GM21447 (cell line): ENCODE measurements at regions not wholly inside any gene's neighbourhood (a gene's known extent, or its start where the extent isn't known, plus 50 kb on each side); places are given as distances from the start of the nearest gene placed in this dataset.
A peak's percentile ranks its signal among the peaks of the same experiment; 100 is the strongest.
"Not testable (repeated sequence)": the region's sequence is repeated elsewhere in the genome, so short reads cannot be mapped to it uniquely, and the experiment has no call there.

Experiments used
- ATAC-seq: cut with Tn5 transposase; IDR thresholded peaks from one replicate; pipeline ENCODE4 v1.9.1; 2021; ENCODE audit not compliant: unreplicated experiment

- ATAC-seq: no peak
Measured at GRCh38 chr12:88366101-88366500, 214.2 kb downstream of the KITLG start.

GRCh38 chr12:88367231-88367630, 213.0 kb downstream of the KITLG start:
- ATAC-seq: no peak

GRCh38 chr12:88368077-88368476, 212.2 kb downstream of the KITLG start:
- ATAC-seq: not testable (repeated sequence)

GRCh38 chr12:88371416-88372183, 208.7 kb downstream of the KITLG start:
- ATAC-seq: no peak

GRCh38 chr12:88375306-88376305, 204.7 kb downstream of the KITLG start:
- no peak for ATAC-seq

- ATAC-seq: no peak
Measured at GRCh38 chr12:88377973-88378372, 202.3 kb downstream of the KITLG start.

- ATAC-seq: no peak
Measured at GRCh38 chr12:88381466-88381865, 198.8 kb downstream of the KITLG start.

- ATAC-seq: no peak
Measured at GRCh38 chr12:88383405-88383804, 196.9 kb downstream of the KITLG start.

- ATAC-seq: peak; percentile 40
Measured at GRCh38 chr12:88388566-88389540, 191.4 kb downstream of the KITLG start.

GRCh38 chr12:88390811-88391210, 189.5 kb downstream of the KITLG start:
- no peak for ATAC-seq

- ATAC-seq: no peak
Measured at GRCh38 chr12:88391556-88391955, 188.7 kb downstream of the KITLG start.

- ATAC-seq: no peak
Measured at GRCh38 chr12:88393017-88393767, 187.1 kb downstream of the KITLG start.

- ATAC-seq: no peak
Measured at GRCh38 chr12:88398031-88398430, 182.2 kb downstream of the KITLG start.

GRCh38 chr12:88399811-88400210, 180.5 kb downstream of the KITLG start:
- no peak for ATAC-seq

GRCh38 chr12:88400302-88400701, 180.0 kb downstream of the KITLG start:
- ATAC-seq: no peak

- no peak for ATAC-seq
Measured at GRCh38 chr12:88401155-88401554, 179.1 kb downstream of the KITLG start.

- no peak for ATAC-seq
Measured at GRCh38 chr12:88406905-88407304, 173.4 kb downstream of the KITLG start.

- ATAC-seq: no peak
Measured at GRCh38 chr12:88408823-88409222, 171.4 kb downstream of the KITLG start.

GRCh38 chr12:88409257-88409656, 171.0 kb downstream of the KITLG start:
- ATAC-seq: no peak

GRCh38 chr12:88411689-88412088, 168.6 kb downstream of the KITLG start:
- ATAC-seq: no peak
